Tibial nerve (tissue), 4 donors: ENCODE measurements at regions not wholly inside any gene's neighbourhood (a gene's known extent, or its start where the extent isn't known, plus 50 kb on each side); places are given as distances from the start of the nearest gene placed in this dataset.

Experiments used
- EP300 ChIP-seq, 2 donors: sonication (generic); formaldehyde crosslinking; IDR thresholded peaks; one replicate each; pipeline ENCODE4 v1.6.1; 2017; ENCODE audit warnings: antibody characterized with exemption in 2 of 2, mild to moderate bottlenecking in 1 of 2
- POLR2A ChIP-seq, 2 donors: fragments of 450-650 bp; IDR thresholded peaks; one replicate each; pipeline ENCODE4 v1.6.1; 2017; ENCODE audit warnings: antibody characterized with exemption in 2 of 2, mild to moderate bottlenecking in 2 of 2, moderate library complexity in 2 of 2
- TF ChIP-seq, protein P1 (sequence below), 5 experiments: fragments of 200-600 bp in 3 of 5; fragments of 450-650 bp in 2 of 5; sonication (generic) in 3 of 5; IDR thresholded peaks; one replicate each; pipeline ENCODE4 v1.5.1; 2016 to 2019; ENCODE audit warnings: antibody characterized with exemption in 5 of 5, mild to moderate bottlenecking in 3 of 5, moderate library complexity in 2 of 5

DNA sequence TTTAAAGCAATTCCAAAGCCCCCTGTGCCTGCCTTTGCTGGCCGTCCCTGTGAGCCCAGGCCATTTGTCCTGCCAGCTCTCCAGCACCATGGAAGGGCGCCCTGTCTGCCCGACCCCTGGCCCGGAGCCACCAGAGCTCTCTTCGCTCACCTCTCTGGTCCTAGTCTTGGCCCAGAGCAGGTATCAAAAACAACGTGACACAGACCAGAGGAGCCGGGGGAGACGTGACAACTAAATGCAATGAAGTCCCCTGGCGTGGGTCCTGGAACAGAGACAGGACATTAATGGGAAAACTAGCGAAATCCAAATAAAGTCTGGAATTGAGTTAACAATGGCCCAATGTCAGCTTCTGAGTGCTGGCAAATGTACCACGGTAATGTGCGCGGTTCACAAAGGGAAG is 83.2 kb upstream of the DIO3 start:
- TF ChIP-seq, protein P1, sequence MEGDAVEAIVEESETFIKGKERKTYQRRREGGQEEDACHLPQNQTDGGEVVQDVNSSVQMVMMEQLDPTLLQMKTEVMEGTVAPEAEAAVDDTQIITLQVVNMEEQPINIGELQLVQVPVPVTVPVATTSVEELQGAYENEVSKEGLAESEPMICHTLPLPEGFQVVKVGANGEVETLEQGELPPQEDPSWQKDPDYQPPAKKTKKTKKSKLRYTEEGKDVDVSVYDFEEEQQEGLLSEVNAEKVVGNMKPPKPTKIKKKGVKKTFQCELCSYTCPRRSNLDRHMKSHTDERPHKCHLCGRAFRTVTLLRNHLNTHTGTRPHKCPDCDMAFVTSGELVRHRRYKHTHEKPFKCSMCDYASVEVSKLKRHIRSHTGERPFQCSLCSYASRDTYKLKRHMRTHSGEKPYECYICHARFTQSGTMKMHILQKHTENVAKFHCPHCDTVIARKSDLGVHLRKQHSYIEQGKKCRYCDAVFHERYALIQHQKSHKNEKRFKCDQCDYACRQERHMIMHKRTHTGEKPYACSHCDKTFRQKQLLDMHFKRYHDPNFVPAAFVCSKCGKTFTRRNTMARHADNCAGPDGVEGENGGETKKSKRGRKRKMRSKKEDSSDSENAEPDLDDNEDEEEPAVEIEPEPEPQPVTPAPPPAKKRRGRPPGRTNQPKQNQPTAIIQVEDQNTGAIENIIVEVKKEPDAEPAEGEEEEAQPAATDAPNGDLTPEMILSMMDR (IDR thresholded peaks at IDR 0.05) = no peak
- TF ChIP-seq POLR2A (IDR thresholded peaks at IDR 0.05) (no peak), EP300 (IDR thresholded peaks at IDR 0.05) (no peak)
